K562 (cell line): ENCODE measurements at regions not wholly inside any gene's neighbourhood (a gene's known extent, or its start where the extent isn't known, plus 50 kb on each side); places are given as distances from the start of the nearest gene placed in this dataset.
A peak's percentile ranks its signal among the peaks of the same experiment; 100 is the strongest.

Experiments
- CBX1 ChIP-seq: sonication (generic); IDR thresholded peaks from 2 replicates; pipeline ENCODE4 v1.6.1; 2016; ENCODE audit warnings: antibody characterized with exemption, low read depth, mild to moderate bottlenecking
- CHD4 ChIP-seq: fragments of 200-600 bp; sonication (generic); IDR thresholded peaks from 3 replicates; pipeline ENCODE4 v1.6.1; 2012; ENCODE audit warnings: low read depth, mild to moderate bottlenecking, mixed read lengths, low read length, inconsistent platforms; ENCODE audit not compliant: insufficient read depth, insufficient replicate concordance, poor library complexity, severe bottlenecking
- CTBP1 ChIP-seq: fragments of 450-650 bp; IDR thresholded peaks from 2 replicates; pipeline ENCODE4 v1.6.1; 2016; ENCODE audit warnings: borderline replicate concordance
- EGR1 ChIP-seq: fragments of 450-650 bp; conservative IDR thresholded peaks from 2 replicates; pipeline ENCODE4 v1.6.1; 2017; ENCODE audit warnings: mild to moderate bottlenecking
- HDAC2 ChIP-seq: fragments of 450-650 bp; IDR thresholded peaks from 2 replicates; pipeline ENCODE4 v1.6.1; 2016; ENCODE audit warnings: mild to moderate bottlenecking
- HLTF ChIP-seq: fragments of 450-650 bp; IDR thresholded peaks from 2 replicates; pipeline ENCODE4 v1.6.1; 2016
- HMGN3 ChIP-seq: IDR thresholded peaks from 2 replicates; pipeline ENCODE4 v1.6.1; 2011; ENCODE audit warnings: borderline replicate concordance, low read depth, mild to moderate bottlenecking, mixed read lengths, low read length; ENCODE audit not compliant: insufficient read length; ENCODE audit errors: extremely low read depth
- MAFK ChIP-seq: IDR thresholded peaks from 2 replicates; pipeline ENCODE4 v1.6.1; 2011; ENCODE audit warnings: low read length, improper control_type of control experiment
- MXD1 ChIP-seq: fragments of 250-450 bp; sonication (Bioruptor Pico); IDR thresholded peaks from 2 replicates; pipeline ENCODE4 v1.8.0; 2021; ENCODE audit warnings: borderline replicate concordance, mild to moderate bottlenecking, moderate library complexity; ENCODE audit not compliant: poor library complexity, severe bottlenecking
- RBFOX2 ChIP-seq: fragments of 200-400 bp; formaldehyde crosslinking; IDR thresholded peaks from 2 replicates; pipeline ENCODE4 v1.6.1; 2017; ENCODE audit warnings: low read depth, mild to moderate bottlenecking, low read length, moderate library complexity
- RERE ChIP-seq: sonication (generic); formaldehyde crosslinking; IDR thresholded peaks from 2 replicates; pipeline ENCODE4 v1.8.0; 2023; ENCODE audit warnings: missing genetic modification reagents, mild to moderate bottlenecking, borderline replicate concordance
- STAT5B ChIP-seq: fragments of 250-450 bp; sonication (Bioruptor Pico); IDR thresholded peaks from 2 replicates; pipeline ENCODE4 v1.8.0; 2021; ENCODE audit warnings: mild to moderate bottlenecking, inconsistent platforms
- TFAP4 ChIP-seq: sonication (generic); formaldehyde crosslinking; IDR thresholded peaks from 2 replicates; pipeline ENCODE4 v1.8.0; 2022; ENCODE audit warnings: missing genetic modification reagents, mild to moderate bottlenecking, moderate library complexity, borderline replicate concordance
- TGIF2 ChIP-seq: sonication (generic); formaldehyde crosslinking; IDR thresholded peaks from 2 replicates; pipeline ENCODE4 v1.8.1; 2022; ENCODE audit warnings: mild to moderate bottlenecking, missing genetic modification reagents, moderate library complexity
- ZNF766 ChIP-seq: fragments of 200-800 bp; sonication (Bioruptor generic); conservative IDR thresholded peaks from 2 replicates; pipeline ENCODE4 v1.6.1; 2016; ENCODE audit warnings: missing genetic modification characterization, missing compliant biosample characterization

- TF ChIP-seq CTBP1 (0 out of 2 replicates have a peak, but pooled peaks have one; percentile 22), STAT5B (no peak), TGIF2 (CRISPR knock-in tag) (0 out of 2 replicates have a peak, but pooled peaks have one; percentile 20), HLTF (no peak), RBFOX2 (peak; percentile 42), TFAP4 (peak; percentile 31; the same call in 1 of the 2 replicates), CBX1 (no peak), EGR1 (0 out of 2 replicates have a peak, but pooled peaks have one; percentile 20), HMGN3 (no peak), CHD4 (no peak), HDAC2 (no peak), ZNF766 (0 out of 2 replicates have a peak, but pooled peaks have one; percentile 22), RERE (CRISPR knock-in tag) (0 out of 2 replicates have a peak, but pooled peaks have one; percentile 79), MAFK (no peak), MXD1 (CRISPR knock-in tag) (no peak)
Observed at GRCh38 chr4:153153339-153153871, 50.8 kb upstream of the TRIM2 start (continued).
